Progenitor cell of endocrine pancreas (in vitro differentiated cells): ENCODE measurements at regions not wholly inside any gene's neighbourhood (a gene's known extent, or its start where the extent isn't known, plus 50 kb on each side); places are given as distances from the start of the nearest gene placed in this dataset.

ENCODE experiments used
- DNase-seq: peaks from one replicate; pipeline ENCODE4 v3.0.0; 2021; ENCODE audit warnings: low spot score; ENCODE audit not compliant: unreplicated experiment
- H3K27ac Mint-ChIP-seq: 2 replicates; pipeline ENCODE4 v1.8.0; 2021; ENCODE audit warnings: mild to moderate bottlenecking, moderate library complexity, mixed read lengths
- H3K27me3 Mint-ChIP-seq: 2 replicates; pipeline ENCODE4 v1.8.0; 2021; ENCODE audit warnings: mixed read lengths
- H3K36me3 Mint-ChIP-seq: 2 replicates; pipeline ENCODE4 v1.8.0; 2022; ENCODE audit warnings: mixed read lengths; ENCODE audit not compliant: insufficient read depth
- H3K4me1 Mint-ChIP-seq: 2 replicates; pipeline ENCODE4 v1.8.0; 2021; ENCODE audit warnings: low read depth, mixed read lengths
- H3K4me3 Mint-ChIP-seq: 2 replicates; pipeline ENCODE4 v1.8.0; 2021; ENCODE audit warnings: low read depth, mild to moderate bottlenecking, moderate library complexity, mixed read lengths
- H3K9me3 Mint-ChIP-seq: 2 replicates; pipeline ENCODE4 v1.8.0; 2021; ENCODE audit warnings: low read depth, mixed read lengths
- CTCF ChIP-seq: fragments of 200-600 bp; sonication (generic); IDR thresholded peaks from one replicate; pipeline ENCODE4 v1.5.0; 2021; ENCODE audit warnings: antibody characterized with exemption, mild to moderate bottlenecking; ENCODE audit not compliant: unreplicated experiment

GRCh38 chr7:46451846-46452245 is 530.8 kb upstream of the IGFBP3 start:
- Mint-ChIP-seq H3K36me3 (no peaks in the 10 kb centered on the region), H3K27me3 (no peaks in the 10 kb centered on the region), H3K27ac (no peak overlapping the region), H3K4me1 (no peaks in the 10 kb centered on the region), H3K9me3 (peaks cover 15% of the 10 kb centered on the region), H3K4me3 (no peak overlapping the region)
- no peak for DNase-seq
- no peak for TF ChIP-seq CTCF

GRCh38 chr7:46450886-46451285 is 529.8 kb upstream of the IGFBP3 start:
- Mint-ChIP-seq H3K4me3 (no peak overlapping the region), H3K27ac (no peak overlapping the region), H3K27me3 (no peaks in the 10 kb centered on the region), H3K36me3 (no peaks in the 10 kb centered on the region), H3K4me1 (no peaks in the 10 kb centered on the region), H3K9me3 (peaks cover 15% of the 10 kb centered on the region)
- no peak for DNase-seq
- TF ChIP-seq CTCF: no peak

- TF ChIP-seq CTCF: no peak
- DNase-seq: no peak
- Mint-ChIP-seq H3K27ac (no peak overlapping the region), H3K4me1 (no peaks in the 10 kb centered on the region), H3K9me3 (peaks cover 15% of the 10 kb centered on the region), H3K36me3 (no peaks in the 10 kb centered on the region), H3K4me3 (no peak overlapping the region), H3K27me3 (no peaks in the 10 kb centered on the region)
Measured at GRCh38 chr7:46450425-46450824, 529.4 kb upstream of the IGFBP3 start.

GRCh38 chr7:46449743-46450142 is 528.7 kb upstream of the IGFBP3 start:
- no peaks in the 10 kb centered on the region for H3K4me1 Mint-ChIP-seq
- no peak for TF ChIP-seq CTCF
- peaks cover 15% of the 10 kb centered on the region for H3K9me3 Mint-ChIP-seq
- no peak overlapping the region for H3K4me3 Mint-ChIP-seq
- no peak for DNase-seq
- no peaks in the 10 kb centered on the region for H3K27me3 Mint-ChIP-seq
- H3K36me3 Mint-ChIP-seq: no peaks in the 10 kb centered on the region
- no peak overlapping the region for H3K27ac Mint-ChIP-seq

GRCh38 chr7:46448478-46448877 is 527.4 kb upstream of the IGFBP3 start:
- no peak for TF ChIP-seq CTCF
- Mint-ChIP-seq H3K27ac (no peak overlapping the region), H3K36me3 (no peaks in the 10 kb centered on the region)

More at GRCh38 chr7:46448478-46448877, 527.4 kb upstream of the IGFBP3 start:
- H3K9me3 Mint-ChIP-seq: peaks cover 12% of the 10 kb centered on the region
- H3K27me3 Mint-ChIP-seq: no peaks in the 10 kb centered on the region
- no peak overlapping the region for H3K4me3 Mint-ChIP-seq
- no peak for DNase-seq
- no peaks in the 10 kb centered on the region for H3K4me1 Mint-ChIP-seq
